GM13977 (cell line): ENCODE measurements at regions not wholly inside any gene's neighbourhood (a gene's known extent, or its start where the extent isn't known, plus 50 kb on each side); places are given as distances from the start of the nearest gene placed in this dataset.

ENCODE experiments used
- DNase-seq: peaks from one replicate; pipeline ENCODE4 v3.0.0; 2012; ENCODE audit warnings: low spot score
- in situ Hi-C: fragments of 300-500 bp; cut with MboI; formaldehyde crosslinking; loops from one replicate; pipeline ENCODE4 v1.12.0; 2022; ENCODE audit warnings: low sequenced_read_pairs, low pct_unique_long_range_greater_than_20kb, mixed read lengths, inconsistent platforms; ENCODE audit not compliant: unreplicated experiment
- TF ChIP-seq, protein P1 (sequence below): IDR thresholded peaks from 2 replicates; pipeline ENCODE4 v1.5.1; 2012; ENCODE audit warnings: mild to moderate bottlenecking, control low read depth; ENCODE audit not compliant: insufficient read depth; ENCODE audit errors: extremely low read depth, missing control alignments

DNA sequence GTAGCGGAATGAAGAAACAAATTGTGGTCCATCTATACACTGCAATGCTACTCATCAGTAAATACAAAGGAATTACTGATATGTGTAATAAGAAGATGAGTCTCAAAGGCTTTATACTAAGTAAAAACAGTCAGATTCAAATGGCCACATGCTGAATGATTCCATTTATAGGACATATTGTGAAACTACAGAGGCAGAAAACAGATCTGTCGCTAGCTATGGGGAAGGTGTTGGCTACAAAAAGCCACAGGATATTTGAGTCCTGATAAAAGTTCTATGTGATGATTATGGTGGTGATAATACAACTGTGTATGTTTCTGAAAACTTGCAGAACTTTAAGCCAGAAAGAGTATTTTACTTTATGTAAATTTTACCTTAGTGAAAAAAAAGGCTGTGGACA, 313.2 kb downstream of the HDGFL1 start:
- TF ChIP-seq, protein P1, sequence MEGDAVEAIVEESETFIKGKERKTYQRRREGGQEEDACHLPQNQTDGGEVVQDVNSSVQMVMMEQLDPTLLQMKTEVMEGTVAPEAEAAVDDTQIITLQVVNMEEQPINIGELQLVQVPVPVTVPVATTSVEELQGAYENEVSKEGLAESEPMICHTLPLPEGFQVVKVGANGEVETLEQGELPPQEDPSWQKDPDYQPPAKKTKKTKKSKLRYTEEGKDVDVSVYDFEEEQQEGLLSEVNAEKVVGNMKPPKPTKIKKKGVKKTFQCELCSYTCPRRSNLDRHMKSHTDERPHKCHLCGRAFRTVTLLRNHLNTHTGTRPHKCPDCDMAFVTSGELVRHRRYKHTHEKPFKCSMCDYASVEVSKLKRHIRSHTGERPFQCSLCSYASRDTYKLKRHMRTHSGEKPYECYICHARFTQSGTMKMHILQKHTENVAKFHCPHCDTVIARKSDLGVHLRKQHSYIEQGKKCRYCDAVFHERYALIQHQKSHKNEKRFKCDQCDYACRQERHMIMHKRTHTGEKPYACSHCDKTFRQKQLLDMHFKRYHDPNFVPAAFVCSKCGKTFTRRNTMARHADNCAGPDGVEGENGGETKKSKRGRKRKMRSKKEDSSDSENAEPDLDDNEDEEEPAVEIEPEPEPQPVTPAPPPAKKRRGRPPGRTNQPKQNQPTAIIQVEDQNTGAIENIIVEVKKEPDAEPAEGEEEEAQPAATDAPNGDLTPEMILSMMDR, result no peak
- in situ Hi-C loops, result no loop called here

DNA sequence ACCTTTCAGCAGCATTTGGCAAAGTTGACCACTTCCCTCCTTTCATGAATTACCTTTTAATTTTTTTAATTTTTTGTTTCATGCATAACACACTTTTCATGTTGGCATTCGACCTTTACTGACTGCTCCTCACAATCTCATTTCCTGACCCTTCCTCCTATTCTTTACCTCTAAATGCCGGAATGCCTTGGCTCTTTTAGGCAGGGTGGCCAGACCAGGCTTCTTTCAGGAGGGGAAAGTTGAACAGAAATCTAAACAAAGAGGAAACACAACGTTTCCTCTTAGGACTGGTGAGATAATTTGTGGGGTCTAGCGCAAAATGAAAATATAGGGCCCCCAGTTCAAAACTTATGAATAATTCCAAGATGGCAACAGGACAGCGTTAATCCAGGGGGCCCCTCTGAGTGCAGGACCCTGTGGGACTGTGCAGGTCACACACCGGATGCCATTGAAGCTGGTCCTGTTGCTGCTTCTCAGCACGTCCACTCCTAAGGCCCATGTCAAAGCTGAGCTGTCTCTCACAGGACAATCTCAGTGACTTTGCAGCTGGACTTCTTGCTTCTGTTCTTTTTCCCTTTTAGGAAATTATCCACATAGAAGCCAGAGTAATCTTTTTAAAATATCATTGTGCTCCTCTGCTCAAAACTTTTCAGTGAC, 313.8 kb downstream of the HDGFL1 start:
- TF ChIP-seq, protein P1, result no peak
- in situ Hi-C loops, result no loop called here
- DNase-seq, result no peak

More for the DNA sequence above, 313.2 kb downstream of the HDGFL1 start:
- DNase-seq, result no peak

DNA sequence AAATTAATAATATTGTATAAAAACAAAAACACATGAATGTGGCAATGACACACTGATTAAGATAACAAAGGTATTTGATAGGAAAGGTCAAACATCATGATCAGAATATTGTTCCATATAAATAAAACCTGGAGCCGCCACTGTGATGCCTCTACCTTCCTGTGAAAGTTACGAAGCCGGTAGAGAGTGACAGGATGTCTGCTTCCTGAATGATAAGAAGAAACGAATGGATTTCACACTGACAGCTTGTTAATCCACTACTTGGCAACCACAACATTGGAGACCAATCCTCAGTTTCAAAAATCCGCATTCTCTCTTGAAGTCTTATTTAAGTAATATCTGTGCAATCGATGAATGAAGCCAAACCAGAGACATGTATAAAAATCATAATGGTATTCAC, 315.1 kb downstream of the HDGFL1 start:
- in situ Hi-C loops, result no loop called here
- DNase-seq, result no peak

GRCh38 chr6:22886650-22887581, 317.6 kb downstream of the HDGFL1 start:
- in situ Hi-C loops, result no loop called here
- TF ChIP-seq, protein P1, result no peak
- DNase-seq, result no peak

More for the DNA sequence above, 315.1 kb downstream of the HDGFL1 start:
- TF ChIP-seq, protein P1, result no peak

- TF ChIP-seq, protein P1, result no peak
- in situ Hi-C loops, result no loop called here
Measured at GRCh38 chr6:22888163-22888752, 318.9 kb downstream of the HDGFL1 start.

DNA sequence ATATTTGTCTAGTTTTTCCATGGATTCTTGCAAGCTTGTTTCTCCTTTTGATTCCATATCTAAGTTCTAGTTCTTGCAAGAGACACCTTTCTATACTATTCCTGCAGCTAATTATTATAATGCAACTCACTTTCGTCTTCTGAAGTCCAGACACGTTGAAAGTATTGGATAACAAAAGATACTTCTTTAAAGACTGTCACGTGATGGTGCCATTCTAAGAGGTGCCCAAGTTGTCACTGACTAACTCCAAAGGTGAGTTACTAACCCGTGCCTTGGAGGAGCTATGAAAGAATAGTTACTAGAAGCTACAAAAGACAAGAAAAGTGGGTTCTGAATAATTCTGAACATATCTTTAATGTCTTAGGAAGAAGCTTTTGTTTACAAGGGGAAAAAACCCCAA, 322.6 kb downstream of the HDGFL1 start:
- in situ Hi-C loops, result no loop called here
- TF ChIP-seq, protein P1, result no peak
- no peak for DNase-seq

More at GRCh38 chr6:22888163-22888752, 318.9 kb downstream of the HDGFL1 start:
- DNase-seq, result no peak
